Keratinocyte (primary cell): ENCODE measurements at regions not wholly inside any gene's neighbourhood (a gene's known extent, or its start where the extent isn't known, plus 50 kb on each side); places are given as distances from the start of the nearest gene placed in this dataset.

ENCODE experiments used
- DNase-seq: peaks from one replicate; pipeline ENCODE4 v3.0.0-alpha.2; 2011; ENCODE audit warnings: low read depth, missing footprints, low spot score
- FAIRE-seq: peaks from 2 replicates; lab custom pipeline; 2011; peaks lifted over from hg19 to GRCh38; lab: Jason Lieb, UNC
- H2AFZ ChIP-seq: 2 replicates; pipeline ENCODE4 v1.6.0; 2012; ENCODE audit warnings: low read length, control low read depth, inconsistent platforms; ENCODE audit not compliant: control insufficient read depth
- H3K27ac ChIP-seq: 2 replicates; pipeline ENCODE4 v1.5.1; 2011; ENCODE audit warnings: low read length; ENCODE audit not compliant: control insufficient read depth, insufficient read depth
- H3K27me3 ChIP-seq: 3 replicates; pipeline ENCODE4 v1.6.0; 2011; ENCODE audit warnings: low read length; ENCODE audit not compliant: control insufficient read depth, insufficient read depth; ENCODE audit errors: extremely low read depth
- H3K36me3 ChIP-seq, 2 experiments: 2 replicates in 1 of 2; 3 replicates in 1 of 2; pipeline ENCODE4 v1.5.1; 2011; ENCODE audit warnings: low read length in 2 of 2, mild to moderate bottlenecking in 1 of 2; ENCODE audit not compliant: control insufficient read depth in 2 of 2, insufficient read depth in 2 of 2; ENCODE audit errors: extremely low read depth in 1 of 2
- H3K4me1 ChIP-seq: 3 replicates; pipeline ENCODE4 v1.5.1; 2011; ENCODE audit warnings: low read length; ENCODE audit not compliant: control insufficient read depth, insufficient read depth; ENCODE audit errors: extremely low read depth
- H3K4me2 ChIP-seq: 3 replicates; pipeline ENCODE4 v1.6.0; 2011; ENCODE audit warnings: low read depth, low read length; ENCODE audit not compliant: control insufficient read depth, insufficient read depth; ENCODE audit errors: extremely low read depth
- H3K4me3 ChIP-seq, 3 experiments: fragments of 200-600 bp in 1 of 3; sonication (generic) in 1 of 3; 2 replicates in 2 of 3; 3 replicates in 1 of 3; pipeline ENCODE4 v1.5.1; 2011 to 2016; ENCODE audit warnings: low read length in 3 of 3, mild to moderate bottlenecking in 3 of 3, control low read depth in 2 of 3, inconsistent platforms in 1 of 3, low read depth in 1 of 3, mixed read lengths in 1 of 3, mixed run types in 1 of 3, moderate library complexity in 1 of 3; ENCODE audit not compliant: control insufficient read depth in 2 of 3, insufficient read depth in 2 of 3; ENCODE audit errors: extremely low read depth in 1 of 3
- H3K79me2 ChIP-seq: 2 replicates; pipeline ENCODE4 v1.6.0; 2012; ENCODE audit warnings: low read length; ENCODE audit not compliant: control insufficient read depth, insufficient read depth
- H3K9ac ChIP-seq: 3 replicates; pipeline ENCODE4 v1.6.0; 2011; ENCODE audit warnings: low read length; ENCODE audit not compliant: control insufficient read depth, insufficient read depth; ENCODE audit errors: extremely low read depth
- H3K9me1 ChIP-seq: 3 replicates; pipeline ENCODE4 v1.6.0; 2011; ENCODE audit warnings: low read length; ENCODE audit not compliant: control insufficient read depth, insufficient read depth; ENCODE audit errors: extremely low read depth
- H3K9me3 ChIP-seq: 2 replicates; pipeline ENCODE4 v1.5.1; 2012; ENCODE audit warnings: low read depth, low read length; ENCODE audit not compliant: control insufficient read depth
- H4K20me1 ChIP-seq: 3 replicates; pipeline ENCODE4 v1.6.0; 2011; ENCODE audit warnings: low read length; ENCODE audit not compliant: control insufficient read depth, insufficient read depth; ENCODE audit errors: extremely low read depth
- EZH2 ChIP-seq: IDR thresholded peaks from one replicate; pipeline ENCODE4 v1.6.1; 2012; ENCODE audit warnings: inconsistent platforms, mild to moderate bottlenecking, low read length, moderate library complexity
- dilution Hi-C: fragments of 300-500 bp; cut with MboI; formaldehyde crosslinking; loops from one replicate; pipeline ENCODE4 v1.7.0; 2020; ENCODE audit warnings: low sequenced_read_pairs; ENCODE audit not compliant: extremely low pct_ligation_motif_present
- TF ChIP-seq, protein P1 (sequence below), 3 experiments: IDR thresholded peaks in 1 of 3; conservative IDR thresholded peaks in 1 of 3; optimal IDR thresholded peaks in 1 of 3; 2 replicates in 2 of 3; 3 replicates in 1 of 3; pipeline versions ENCODE3 to v1.5.1; 2011; ENCODE audit warnings: low read length in 3 of 3, mild to moderate bottlenecking in 3 of 3, moderate library complexity in 2 of 3, control low read depth in 1 of 3, inconsistent platforms in 1 of 3; ENCODE audit not compliant: insufficient read depth in 2 of 3; ENCODE audit errors: extremely low read depth in 1 of 3

DNA sequence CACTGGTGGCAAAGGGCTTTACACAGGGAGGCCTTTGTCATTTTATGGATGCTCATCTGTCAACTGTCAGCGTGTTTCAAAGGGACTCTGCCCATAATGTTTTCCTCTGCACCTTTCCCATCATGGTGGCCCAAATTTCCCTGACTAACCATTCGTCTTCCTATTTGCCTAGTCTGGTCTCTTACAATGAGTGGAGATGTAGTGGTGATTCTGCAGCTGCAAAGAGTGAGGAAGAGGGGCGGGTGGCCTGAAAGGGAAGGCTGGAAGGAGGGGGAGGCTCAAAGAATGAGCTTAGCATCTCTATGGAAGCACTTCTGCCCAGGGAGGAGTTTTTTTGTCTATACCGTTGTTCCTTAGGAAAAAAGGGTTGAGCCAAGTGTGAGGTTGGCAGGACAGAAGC lies 447.5 kb downstream of the NKX6-1 start:
- no peak for TF ChIP-seq EZH2
- TF ChIP-seq, protein P1, sequence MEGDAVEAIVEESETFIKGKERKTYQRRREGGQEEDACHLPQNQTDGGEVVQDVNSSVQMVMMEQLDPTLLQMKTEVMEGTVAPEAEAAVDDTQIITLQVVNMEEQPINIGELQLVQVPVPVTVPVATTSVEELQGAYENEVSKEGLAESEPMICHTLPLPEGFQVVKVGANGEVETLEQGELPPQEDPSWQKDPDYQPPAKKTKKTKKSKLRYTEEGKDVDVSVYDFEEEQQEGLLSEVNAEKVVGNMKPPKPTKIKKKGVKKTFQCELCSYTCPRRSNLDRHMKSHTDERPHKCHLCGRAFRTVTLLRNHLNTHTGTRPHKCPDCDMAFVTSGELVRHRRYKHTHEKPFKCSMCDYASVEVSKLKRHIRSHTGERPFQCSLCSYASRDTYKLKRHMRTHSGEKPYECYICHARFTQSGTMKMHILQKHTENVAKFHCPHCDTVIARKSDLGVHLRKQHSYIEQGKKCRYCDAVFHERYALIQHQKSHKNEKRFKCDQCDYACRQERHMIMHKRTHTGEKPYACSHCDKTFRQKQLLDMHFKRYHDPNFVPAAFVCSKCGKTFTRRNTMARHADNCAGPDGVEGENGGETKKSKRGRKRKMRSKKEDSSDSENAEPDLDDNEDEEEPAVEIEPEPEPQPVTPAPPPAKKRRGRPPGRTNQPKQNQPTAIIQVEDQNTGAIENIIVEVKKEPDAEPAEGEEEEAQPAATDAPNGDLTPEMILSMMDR (optimal IDR thresholded peaks at IDR 0.05 in 1 of 3, IDR thresholded peaks at IDR 0.05 in 1 of 3, conservative IDR thresholded peaks at IDR 0.05 in 1 of 3; ENCODE audit: extremely low read depth in 1 of 3, insufficient read depth in 2 of 3, low read length in 3 of 3), result no peak
- H3K4me3 ChIP-seq, result no peak overlapping the region
- H2AFZ ChIP-seq, result no peak overlapping the region
- no peaks in the 10 kb centered on the region for H3K27me3 ChIP-seq
- FAIRE-seq (no peak), DNase-seq (no peak)
- H3K4me2 ChIP-seq, result no peak overlapping the region
- H3K36me3 ChIP-seq, result no peaks in the 10 kb centered on the region
- no peaks in the 10 kb centered on the region for H3K9me1 ChIP-seq
- H3K27ac ChIP-seq, result no peak overlapping the region
- H3K4me1 ChIP-seq, result no peaks in the 10 kb centered on the region
- H3K9ac ChIP-seq, result no peak overlapping the region
- H3K79me2 ChIP-seq, result no peaks in the 10 kb centered on the region
- no peaks in the 10 kb centered on the region for H4K20me1 ChIP-seq
- no peaks in the 10 kb centered on the region for H3K9me3 ChIP-seq
- dilution Hi-C loops, result no loop called here

DNA sequence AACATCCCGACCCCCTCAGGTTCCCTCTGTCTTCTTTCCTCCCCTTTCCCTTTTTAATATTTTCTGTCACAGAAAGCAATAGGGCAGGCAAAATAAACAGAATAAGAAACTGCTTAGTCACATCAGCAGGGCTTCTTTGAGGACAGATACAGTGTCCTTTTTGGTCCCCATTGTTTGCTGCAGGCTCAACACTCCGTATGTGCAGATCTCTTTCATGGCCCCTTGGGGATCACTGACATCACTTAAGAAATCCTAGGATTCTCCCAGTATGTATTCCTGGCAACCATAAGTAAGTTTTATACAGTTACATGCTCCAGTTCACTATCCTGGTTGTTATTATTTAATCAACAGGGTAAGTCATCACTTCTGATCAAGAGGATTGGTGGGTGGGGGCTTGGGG lies 448.0 kb downstream of the NKX6-1 start:
- H3K4me2 ChIP-seq, result no peak overlapping the region
- H3K9me1 ChIP-seq, result no peaks in the 10 kb centered on the region
- H3K27ac ChIP-seq, result no peak overlapping the region
- H3K9me3 ChIP-seq, result no peaks in the 10 kb centered on the region
- no peaks in the 10 kb centered on the region for H3K27me3 ChIP-seq
- no peaks in the 10 kb centered on the region for H4K20me1 ChIP-seq
- H3K36me3 ChIP-seq, result no peaks in the 10 kb centered on the region
- H2AFZ ChIP-seq, result no peak overlapping the region
- FAIRE-seq (no peak), DNase-seq (no peak)
- no peak overlapping the region for H3K4me3 ChIP-seq
- no peaks in the 10 kb centered on the region for H3K79me2 ChIP-seq
- no peak overlapping the region for H3K9ac ChIP-seq
- dilution Hi-C loops, result no loop called here
- no peaks in the 10 kb centered on the region for H3K4me1 ChIP-seq
- TF ChIP-seq, protein P1 (optimal IDR thresholded peaks at IDR 0.05 in 1 of 3, IDR thresholded peaks at IDR 0.05 in 1 of 3, conservative IDR thresholded peaks at IDR 0.05 in 1 of 3; ENCODE audit: extremely low read depth in 1 of 3, insufficient read depth in 2 of 3, low read length in 3 of 3), result no peak
- no peak for TF ChIP-seq EZH2
